ENCODE measurements at regions not wholly inside any gene's neighbourhood (a gene's known extent, or its start where the extent isn't known, plus 50 kb on each side); places are given as distances from the start of the nearest gene placed in this dataset.
"Not testable (repeated sequence)": the region's sequence is repeated elsewhere in the genome, so short reads cannot be mapped to it uniquely, and the experiment has no call there.

GRCh38 chr21:28699596-28700259, 292.9 kb downstream of the LTN1 start:
- DNase-seq = no peak

DNA sequence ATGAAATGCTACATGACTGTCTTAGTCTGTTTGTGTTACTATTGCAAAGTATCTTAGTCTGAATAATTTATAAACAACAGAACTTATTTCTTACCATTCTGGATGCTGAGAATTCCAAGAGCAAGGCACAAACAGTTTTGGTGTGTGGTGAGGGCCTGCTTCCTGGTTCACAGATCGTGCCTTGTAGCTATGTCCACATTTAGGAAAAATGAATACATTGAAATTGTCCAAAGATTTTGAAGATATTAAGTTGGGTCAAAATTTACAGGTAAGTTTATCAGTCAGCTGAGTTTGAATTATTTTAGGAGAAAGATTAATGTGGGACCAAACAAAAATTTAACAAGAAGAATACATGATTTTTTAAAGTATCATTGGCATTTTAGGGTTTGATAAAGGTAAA, 293.5 kb downstream of the LTN1 start:
- no peak for DNase-seq

DNA sequence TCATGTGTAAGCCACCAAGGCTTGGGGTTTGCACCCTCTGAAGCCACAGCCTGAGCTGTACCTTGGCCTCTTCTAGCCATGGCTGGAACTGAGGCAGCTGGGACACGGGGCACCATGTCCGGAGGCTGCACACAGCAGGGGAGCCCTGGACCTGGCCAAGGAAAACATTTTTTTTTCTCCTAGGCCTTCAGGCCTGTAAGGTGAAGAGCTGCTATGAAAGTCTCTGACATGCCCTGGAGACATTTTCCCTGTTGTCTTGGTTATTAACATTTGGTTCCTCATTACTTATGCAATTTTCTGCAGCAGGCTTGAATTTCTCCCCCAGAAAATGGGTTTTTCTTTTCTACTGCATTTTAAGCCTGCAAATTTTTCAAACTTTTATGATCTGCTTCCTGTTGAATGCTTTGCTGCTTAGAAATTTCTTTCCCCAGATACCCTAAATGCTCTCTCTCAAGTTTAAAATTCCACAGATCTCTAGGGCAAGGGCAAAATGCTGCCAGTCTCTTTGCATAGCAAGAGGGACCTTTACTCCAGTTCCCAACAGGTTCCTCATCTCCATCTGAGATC, 295.8 kb downstream of the LTN1 start:
- DNase-seq = no peak

GRCh38 chr21:28693476-28693875, 299.2 kb downstream of the LTN1 start:
- no peak for DNase-seq

- no peak for DNase-seq
Observed at GRCh38 chr21:28690196-28690595, 302.5 kb downstream of the LTN1 start.

GRCh38 chr21:28688381-28688780, 304.3 kb downstream of the LTN1 start:
- no peak for DNase-seq

DNA sequence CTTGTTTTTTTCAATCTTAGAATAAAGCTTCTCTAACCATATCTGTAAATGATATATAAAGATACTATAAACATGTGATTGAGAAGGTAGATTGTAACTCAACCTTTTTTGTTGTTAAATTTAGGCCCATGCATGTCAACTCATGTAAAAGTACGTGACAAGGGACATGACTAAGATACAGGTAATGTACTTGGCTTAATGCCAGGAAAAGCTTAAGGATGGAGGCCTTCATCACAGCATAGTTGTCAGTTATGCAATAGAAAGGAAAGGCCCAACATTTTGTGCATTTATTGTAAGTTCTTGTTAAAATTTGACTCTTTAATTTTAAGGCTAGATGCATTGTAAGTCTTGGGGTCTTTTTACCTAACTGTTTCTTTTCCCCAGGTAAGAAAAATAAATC, 305.1 kb downstream of the LTN1 start:
- DNase-seq = no peak

- no peak for DNase-seq
Observed at GRCh38 chr21:28683982-28684752, 308.5 kb downstream of the LTN1 start.

GRCh38 chr21:28682884-28683283, 309.8 kb downstream of the LTN1 start:
- DNase-seq = not testable (repeated sequence)

GRCh38 chr21:28677096-28677495, 315.6 kb downstream of the LTN1 start:
- DNase-seq = not testable (repeated sequence)

DNA sequence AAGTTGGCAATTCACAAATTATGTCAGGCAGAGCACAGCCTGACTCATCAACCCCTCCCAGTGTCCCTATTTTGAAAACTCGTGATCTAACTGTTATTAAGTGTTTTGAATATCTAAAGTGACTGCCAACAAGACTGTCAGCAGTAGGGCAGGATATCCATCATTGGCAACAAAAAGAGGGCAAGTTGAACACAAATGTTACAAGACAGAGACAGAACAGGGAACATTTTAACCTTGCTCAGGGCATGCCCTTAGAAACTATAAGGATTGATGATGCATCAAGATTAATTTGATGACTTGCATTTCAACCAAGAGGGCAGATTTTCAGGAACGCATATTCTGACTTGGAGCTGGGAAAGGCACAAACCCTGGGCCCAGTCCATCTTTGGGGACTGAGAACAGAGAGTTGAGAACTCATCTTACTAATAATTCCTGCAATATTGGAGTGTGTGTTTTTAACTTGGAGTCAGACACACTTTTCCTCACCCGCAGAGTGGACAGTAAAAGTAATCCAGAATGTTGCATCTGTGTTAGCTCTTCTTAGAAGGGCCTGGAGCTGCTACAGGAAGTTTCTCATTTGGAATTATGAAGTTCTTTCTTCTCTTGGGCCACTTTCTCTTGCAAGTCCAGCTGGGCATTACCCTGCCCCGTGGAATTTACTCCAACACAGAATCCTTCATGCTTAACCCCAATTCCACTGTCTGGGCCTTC, 317.2 kb downstream of the LTN1 start:
- DNase-seq = no peak

DNA sequence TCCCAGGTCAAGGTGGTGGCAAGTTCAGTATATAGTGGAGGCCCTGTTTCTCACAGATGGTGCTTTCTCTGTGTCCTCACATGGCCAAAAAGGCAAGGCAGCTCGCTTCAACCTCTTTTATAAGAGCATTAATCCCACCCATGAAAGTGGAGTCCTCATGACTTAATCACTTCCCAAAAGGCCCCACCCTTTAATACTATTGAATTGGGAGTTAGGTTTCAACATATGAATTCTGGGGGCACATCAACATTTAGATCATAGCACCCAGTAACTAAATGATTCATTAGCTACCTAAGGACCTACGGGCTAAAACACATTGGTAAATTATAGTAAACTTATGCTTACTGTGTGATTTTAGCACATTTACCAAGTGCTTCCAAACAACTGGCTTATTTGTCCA, 317.9 kb downstream of the LTN1 start:
- no peak for DNase-seq

GRCh38 chr21:28671549-28672195, 321.0 kb downstream of the LTN1 start:
- no peak for DNase-seq

DNA sequence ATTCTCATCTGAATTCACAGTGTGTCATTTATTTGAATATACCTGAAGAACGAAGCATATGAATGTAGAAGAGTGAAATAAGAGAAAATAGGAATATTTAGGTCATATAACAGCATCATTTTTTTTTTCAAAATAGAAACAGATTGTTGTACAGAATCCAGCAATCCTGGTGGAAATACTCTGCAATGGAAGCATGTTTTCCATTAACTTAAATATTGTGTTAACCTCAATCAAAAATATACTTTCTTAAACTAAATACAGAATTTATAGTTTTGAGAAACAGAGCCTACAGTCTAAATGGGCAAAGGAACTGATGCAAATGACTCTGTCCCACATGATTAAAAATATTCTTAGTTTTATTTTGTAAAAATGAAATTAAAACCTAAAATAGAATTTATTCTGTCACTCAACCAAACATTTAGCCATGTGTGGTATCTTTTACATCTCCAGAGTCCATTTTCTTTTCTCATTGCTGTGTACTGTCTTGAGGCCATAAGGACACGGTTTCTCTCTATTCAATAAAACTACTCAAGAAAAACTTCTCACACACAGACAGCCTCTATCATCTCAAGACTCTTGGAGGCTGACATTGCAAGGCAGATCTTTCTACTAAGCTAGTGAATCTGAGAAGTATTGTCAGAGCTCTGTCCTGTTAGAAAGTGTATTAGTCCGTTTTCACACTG, 322.6 kb downstream of the LTN1 start:
- DNase-seq = no peak

- no peak for DNase-seq
Observed at GRCh38 chr21:28669321-28669720, 323.4 kb downstream of the LTN1 start.

DNA sequence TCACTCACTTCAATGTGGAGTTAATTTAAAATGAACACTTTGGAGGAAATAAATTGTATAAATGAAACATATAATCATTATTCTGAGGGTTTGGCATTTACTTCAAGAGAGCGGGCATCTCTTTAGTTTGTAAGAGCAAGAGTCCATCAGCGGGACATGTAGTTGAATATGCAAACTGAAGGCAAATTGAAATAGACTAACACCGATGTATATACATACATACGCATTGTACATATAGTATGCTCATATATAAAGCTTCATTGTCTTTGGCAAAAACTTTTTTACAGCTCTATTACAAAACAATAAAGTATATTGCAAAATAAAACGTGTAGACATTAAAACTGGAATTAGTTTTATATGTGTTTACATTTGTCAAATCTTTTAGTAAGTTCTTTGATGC, 328.9 kb downstream of the LTN1 start:
- no peak for DNase-seq

- no peak for DNase-seq
Observed at GRCh38 chr21:28663111-28663693, 329.5 kb downstream of the LTN1 start.

DNA sequence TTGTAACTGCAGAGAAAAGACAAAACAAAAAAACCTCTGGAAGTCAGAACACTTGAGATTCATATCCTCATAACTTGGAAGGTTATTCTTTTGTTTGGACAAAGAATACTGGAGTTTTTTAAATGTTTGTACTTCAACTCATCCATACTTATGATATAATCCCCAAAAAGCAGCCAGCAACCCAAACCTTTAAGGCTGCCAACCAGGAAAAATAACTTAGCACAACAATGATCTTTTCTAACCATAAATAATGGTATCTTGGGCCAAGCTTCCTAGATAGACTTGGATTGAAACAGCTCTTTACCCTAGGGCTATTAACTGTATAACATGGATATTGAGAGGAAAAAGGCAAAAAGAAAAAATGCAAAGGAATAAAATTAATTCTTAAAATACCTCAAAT, 335.1 kb downstream of the LTN1 start:
- DNase-seq = no peak

- no peak for DNase-seq
Observed at GRCh38 chr21:28655471-28655870, 337.2 kb downstream of the LTN1 start.

GRCh38 chr21:28654406-28654805, 338.3 kb downstream of the LTN1 start:
- no peak for DNase-seq

DNA sequence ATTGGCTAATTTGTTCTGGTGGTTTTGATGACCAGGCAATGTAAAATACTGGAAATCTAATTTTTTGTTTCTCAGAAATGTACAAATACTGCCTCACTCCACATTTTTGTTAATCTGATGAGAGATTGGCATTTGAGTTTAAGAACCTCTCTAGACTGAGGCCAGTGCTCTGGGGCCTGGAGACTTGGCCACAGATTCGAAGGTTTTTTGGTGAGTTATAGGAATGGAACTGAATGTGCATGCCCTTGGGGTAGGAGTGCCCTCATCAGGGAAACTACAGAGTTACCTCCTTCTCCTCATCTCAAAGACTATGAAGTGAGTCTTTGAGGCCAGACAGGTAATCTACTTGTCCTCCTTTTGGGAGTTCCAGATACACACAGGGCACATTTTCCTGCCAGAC, 347.9 kb downstream of the LTN1 start:
- no peak for DNase-seq

DNA sequence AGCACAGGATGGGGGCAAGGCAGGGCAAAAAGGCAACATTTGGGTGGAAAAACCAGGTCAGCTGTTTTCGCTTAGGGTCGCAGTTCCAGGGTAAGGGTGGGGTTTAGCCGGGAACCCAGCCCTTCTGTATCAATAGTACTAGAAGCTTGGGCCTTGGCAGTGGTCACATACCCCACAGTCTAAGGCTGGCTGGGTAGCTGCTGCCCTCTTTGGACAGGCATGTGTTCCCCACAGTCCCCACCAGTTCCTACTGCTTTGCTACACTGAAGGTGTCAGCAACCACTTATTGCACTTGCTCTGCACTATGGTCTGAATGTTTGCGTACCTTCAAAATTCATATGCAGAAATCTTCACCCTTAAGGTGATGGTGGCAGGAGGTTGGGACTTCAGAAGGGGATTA, 349.8 kb downstream of the LTN1 start:
- DNase-seq = no peak

Data from NCI-H524 treated with DMSO at 0.1 percent for 48 hours (cell line).